ENCODE measurements at regions not wholly inside any gene's neighbourhood (a gene's known extent, or its start where the extent isn't known, plus 50 kb on each side); places are given as distances from the start of the nearest gene placed in this dataset.
"Not testable (repeated sequence)": the region's sequence is repeated elsewhere in the genome, so short reads cannot be mapped to it uniquely, and the experiment has no call there.

DNA sequence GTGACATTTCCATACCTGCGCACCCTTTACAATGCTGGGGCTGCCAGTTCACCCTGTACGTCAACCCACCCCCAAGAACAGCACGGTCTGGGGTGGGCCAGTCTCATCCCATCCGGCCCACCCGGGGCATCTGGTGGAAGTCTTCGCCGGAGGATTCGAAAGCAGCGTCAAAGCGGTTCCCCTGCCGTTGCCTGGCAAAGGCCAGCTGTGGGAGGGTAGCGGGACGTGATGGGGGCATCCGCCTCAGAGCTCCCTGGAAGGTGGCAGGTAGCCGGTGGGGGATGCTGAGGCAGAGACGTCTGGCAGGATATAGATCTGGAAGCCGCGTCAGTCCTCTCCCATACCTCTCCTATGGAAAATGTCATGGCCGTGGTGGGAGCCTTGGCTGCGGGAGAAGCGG is 749.1 kb upstream of the DEFB115 start:
- DNase-seq (ENCODE audit: low read depth), result not testable (repeated sequence)

DNA sequence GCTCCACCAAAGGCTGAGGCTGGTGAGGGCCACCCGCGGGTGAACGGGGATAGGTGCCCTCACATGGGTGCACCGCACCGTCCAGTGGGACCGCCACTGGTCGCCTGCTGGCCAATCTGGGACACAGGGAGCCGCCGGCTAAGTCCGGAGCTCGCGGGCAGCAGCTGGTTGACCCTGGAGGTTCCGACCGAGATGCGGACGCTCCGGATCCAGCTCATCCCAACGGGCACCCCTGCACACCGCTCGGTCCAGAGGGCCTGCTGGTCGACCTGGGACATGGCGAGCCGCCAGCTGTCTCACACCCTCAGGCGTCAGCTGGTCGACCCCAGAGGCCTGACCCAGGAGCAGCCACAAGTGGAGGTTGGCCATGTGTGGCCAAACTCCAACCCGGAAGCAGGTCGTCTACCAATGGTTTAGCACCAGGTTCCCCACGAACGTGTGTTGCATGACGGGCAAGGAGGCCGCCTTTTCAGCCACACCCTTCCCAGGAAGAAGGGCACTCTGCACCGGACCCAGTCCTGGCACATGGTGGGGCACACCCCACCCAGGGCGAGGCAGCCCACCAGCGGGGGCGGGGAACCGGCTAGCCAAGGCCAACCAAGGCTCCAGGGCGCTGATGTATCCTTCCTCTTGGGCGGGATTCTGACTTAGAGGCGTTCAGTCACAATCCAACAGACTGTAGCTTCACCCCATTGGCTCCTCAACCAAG is 746.0 kb upstream of the DEFB115 start:
- no peak for DNase-seq (ENCODE audit: low read depth)

DNA sequence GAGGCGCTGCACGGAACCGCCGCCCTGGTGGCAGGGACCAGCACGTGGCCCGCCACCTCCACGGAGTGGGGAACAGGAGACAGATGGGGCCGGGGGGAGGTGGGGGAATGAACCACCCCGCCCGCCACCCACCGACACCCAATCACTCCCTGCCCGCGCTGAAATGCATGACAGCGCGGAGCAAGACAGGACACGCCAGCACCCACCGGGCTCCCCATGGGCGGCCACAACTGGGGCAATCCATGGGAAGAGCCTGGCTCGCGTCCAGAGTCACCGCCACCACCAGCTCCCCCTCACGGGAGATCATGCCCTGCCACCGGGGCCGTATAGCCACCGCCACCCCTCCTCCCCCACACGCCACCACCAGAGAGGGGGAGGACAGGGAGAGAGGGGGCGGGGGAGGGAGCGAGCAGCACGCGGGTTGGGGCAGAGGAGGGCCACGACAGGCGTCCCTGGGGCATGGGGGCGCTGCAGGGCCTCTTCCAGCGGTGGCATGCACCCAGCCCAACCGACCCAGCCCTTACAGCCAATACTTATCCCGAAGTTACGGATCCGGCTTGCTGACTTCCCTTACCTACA is 744.3 kb upstream of the DEFB115 start:
- no peak for DNase-seq (ENCODE audit: low read depth)

DNA sequence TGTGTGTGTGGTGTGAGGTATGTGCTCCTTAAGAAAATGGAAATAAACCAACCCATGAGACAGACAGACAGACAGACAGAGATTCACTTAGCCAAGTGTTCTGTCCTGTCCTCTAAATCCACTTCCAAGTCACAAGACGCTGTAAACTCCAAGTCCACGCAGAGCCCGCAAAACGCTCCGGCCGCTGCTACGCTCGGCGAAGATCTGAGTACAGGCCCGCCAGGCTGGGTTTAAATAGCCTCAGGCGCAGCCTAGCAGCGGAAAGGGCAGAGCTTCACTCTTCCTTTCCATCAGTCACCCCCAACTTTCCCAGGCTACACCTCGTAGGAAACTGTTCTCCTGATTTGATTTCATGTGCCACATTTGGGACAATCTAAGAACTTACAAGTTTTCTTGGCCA is 741.5 kb upstream of the DEFB115 start:
- not testable (repeated sequence) for DNase-seq (ENCODE audit: low read depth)

DNA sequence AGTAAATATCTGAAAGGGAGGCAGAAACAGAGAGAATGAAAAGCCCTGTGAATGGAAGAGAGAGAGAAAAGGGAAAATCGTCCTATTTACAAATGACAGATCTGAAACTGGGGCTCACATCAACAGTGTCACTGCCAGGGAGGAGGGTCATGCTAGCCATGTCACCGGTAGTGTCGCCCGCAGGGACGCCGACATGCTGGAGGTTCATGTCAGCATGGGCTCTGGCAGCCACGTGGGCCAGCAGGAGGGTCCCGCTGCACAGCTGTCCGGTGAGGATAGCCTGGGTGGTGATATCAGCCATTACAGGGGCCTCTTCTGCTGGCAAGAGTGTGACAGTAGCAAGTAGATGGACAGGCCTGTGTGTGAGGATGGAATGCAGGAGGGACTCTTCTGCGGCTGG is 738.6 kb upstream of the DEFB115 start:
- not testable (repeated sequence) for DNase-seq (ENCODE audit: low read depth)

DNA sequence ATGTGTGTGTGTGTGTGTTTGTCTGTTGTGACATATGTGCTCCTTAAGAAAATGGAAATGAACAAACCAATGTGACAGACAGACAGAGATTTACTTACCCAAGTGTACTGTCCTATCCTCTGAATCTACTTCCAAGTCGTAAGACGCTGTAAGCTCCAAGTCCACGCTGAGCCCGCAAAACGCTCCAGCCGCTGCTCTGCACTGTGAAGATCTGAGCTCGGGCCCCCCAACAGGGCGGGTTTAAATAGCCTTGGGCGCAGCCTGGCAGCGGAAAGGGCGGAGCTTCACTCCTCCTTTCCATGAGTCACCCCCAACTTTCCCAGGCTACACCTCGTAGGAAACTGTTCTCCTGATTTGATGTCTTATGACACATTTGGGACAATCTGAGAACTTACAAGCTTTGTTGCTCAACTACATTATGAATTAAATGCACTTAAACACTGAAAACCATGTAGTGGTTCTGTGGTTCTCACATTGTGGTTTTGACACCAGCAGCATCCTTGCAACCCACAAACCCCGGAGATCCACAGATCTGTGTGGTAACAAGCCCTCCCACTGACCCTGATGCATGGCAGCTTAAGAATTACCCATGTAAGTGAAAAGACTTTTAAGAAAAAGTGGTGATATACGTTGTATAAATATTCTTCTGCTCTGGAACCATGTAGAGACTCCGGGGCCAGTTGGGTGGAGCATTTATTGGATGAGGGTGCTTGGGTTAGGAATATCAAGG is 735.6 kb upstream of the DEFB115 start:
- DNase-seq (ENCODE audit: low read depth), result not testable (repeated sequence)

DNA sequence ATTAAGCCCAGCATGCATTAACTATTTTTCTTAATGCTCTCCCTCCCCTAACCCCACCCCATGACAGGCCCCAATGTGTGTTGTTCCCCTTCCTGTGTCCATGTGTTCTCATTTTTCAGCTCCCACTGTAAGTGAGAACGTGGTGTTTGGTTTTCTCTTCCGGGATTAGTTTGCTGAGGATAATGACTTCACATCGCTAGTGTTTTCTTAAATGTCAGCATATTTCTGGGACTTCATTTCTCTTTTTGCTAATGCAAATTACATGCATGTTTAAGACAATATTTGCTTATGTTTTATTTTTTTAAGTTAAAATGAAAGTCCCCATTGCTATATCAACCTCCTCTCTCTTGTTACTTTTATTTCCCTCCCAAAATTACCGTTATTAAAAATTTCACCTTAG is 733.3 kb upstream of the DEFB115 start:
- DNase-seq (ENCODE audit: low read depth), result not testable (repeated sequence)

DNA sequence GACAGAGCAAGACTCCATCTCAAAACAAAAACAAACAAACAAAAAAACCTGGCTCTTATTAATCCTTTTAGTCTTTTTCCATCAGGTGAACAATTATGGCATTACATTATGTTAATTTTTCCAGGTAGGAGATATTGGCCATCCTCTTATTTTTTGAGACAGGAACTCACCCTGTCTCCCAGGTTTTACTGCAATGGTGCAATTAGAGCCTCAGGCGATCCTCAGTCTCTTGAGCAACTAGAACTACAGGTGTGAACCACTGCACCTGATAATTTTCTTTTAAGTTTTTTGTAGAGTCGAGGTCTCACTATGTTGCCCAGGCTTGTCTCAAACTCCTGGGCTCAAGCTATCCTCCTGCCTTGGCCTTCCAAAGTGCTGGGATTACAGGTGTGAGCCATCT is 732.7 kb upstream of the DEFB115 start:
- not testable (repeated sequence) for DNase-seq (ENCODE audit: low read depth)

DNA sequence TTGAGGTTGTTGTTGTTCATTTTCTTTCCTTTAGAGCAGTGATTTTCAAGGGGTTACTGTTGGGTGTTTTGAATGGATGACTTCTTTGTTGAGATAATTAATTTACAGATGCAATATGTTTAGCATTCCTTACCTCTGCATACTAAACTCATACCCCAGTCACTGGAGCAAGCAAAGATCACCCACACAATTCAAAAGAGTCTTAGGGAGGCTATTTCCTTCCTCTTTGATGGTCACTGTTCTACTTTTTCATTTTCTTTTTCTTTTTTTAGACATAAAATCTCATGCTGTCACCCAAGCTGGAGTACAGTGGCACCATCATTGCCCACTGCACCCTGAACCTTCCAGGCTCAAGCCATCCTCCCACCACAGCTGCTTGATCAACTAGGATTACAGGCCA is 723.8 kb upstream of the DEFB115 start:
- DNase-seq (ENCODE audit: low read depth), result not testable (repeated sequence)

DNA sequence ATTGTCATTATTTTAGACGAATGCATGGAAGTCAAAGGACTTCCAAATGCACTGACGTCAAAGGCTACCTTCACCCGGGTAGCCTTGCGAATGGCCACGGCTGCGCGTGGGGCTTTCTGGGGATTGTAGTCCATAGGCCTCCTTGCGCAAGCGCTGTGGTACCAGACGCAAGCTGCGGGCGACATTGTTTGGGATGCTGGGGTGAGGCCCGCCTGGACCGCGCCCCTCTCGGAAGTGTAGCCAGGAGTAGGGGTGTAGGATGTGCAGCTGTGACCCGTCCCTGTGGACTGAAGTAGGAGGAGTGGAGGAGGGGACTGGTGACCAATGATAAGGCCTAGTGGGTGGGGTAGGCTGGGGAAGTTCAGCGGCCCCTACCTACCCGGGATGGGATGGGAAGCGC is 720.0 kb upstream of the DEFB115 start:
- peak; percentile 68 for DNase-seq (ENCODE audit: low read depth)

DNA sequence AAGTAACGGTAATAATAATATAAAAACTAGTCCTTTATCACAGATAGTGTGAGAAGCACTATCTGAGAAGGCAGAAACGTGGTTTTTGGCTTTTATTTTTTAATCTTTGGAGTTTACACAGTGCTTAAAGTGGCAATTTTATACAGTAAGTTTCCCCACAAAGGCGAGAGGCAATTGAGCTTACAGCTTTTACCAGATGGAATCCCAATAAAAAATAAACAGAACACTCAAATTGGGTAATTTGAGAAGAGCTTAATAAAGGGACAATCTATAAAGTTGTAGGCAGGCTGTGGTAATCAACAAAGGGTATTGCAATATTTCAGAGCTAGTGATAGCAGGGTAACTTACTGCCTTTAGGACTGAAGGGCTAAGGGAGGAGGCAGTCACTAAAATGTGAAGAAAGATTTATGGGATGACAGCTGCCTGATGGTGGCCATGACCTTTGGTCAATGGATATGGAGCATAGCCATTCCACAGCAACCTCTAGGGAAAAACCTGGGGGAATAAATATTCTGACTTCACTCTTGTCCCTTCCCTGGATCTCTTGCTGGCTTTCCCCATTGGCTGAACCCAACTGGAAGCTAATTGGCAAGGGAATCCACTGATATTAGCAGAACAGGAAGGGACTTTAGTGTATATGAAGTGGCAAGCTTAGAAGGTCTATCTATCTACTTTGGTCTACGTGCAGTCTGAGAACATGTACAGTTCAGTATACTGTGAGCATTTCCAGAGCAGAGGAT is 717.0 kb upstream of the DEFB115 start:
- not testable (repeated sequence) for DNase-seq (ENCODE audit: low read depth)

DNA sequence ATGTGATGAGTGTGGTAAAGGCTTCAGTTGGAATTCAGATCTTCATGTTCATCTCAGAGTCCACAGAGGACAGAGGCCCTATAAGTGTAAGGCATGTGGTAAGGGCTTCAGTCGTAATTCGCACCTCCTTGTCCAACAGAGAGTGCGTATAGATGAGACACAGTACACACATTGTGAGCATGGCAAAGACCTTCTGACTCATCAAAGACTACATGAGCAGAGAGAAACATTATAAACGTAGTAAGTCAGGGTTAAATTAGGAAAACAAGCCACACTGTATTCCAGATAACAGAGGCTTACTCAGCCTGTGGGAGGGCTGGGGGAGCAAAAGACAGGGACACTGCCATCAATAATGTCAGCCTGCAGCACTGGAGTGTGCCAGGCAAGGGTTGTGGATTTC is 706.2 kb upstream of the DEFB115 start:
- DNase-seq (ENCODE audit: low read depth), result peak; percentile 28

DNA sequence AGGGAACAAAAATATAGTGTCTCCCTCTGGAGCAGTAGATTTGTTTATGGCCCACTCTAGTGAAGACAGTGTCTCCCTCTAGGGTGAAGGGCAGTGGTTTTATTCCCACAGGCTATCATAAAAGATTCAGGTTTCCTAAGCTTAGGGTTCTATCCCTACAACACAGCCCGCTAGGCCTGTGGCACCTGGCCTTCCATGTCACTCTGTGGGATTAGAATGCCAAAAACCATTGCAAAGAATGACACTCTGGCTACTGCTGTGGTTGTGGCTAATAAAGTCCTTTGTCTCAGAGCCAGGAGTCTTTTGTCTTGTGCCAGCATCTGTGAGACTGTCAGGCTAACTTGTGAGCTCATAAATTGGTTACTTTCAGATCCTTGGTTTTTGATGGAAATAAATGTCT is 700.7 kb upstream of the DEFB115 start:
- not testable (repeated sequence) for DNase-seq (ENCODE audit: low read depth)

DNA sequence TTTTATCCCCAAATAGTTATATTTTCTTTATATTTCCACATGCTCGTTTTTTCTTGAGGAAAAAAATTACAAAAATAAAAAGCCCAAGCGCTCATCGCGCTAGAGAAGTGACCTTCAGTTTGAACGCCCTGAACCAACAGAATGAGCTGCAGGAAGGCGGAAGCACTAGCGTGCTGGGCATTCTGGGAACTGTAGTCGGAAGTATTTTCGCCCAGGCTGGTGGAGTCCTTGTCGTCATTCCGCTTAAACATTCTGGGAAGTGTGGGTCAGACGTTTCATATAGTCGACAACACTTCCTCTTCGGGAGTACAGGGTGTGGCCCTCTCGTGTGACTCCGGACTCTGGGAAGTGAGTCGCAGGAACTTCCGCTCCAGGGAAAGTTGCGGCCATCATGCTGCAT is 692.4 kb upstream of the DEFB115 start:
- DNase-seq (ENCODE audit: low read depth), result peak; percentile 64

DNA sequence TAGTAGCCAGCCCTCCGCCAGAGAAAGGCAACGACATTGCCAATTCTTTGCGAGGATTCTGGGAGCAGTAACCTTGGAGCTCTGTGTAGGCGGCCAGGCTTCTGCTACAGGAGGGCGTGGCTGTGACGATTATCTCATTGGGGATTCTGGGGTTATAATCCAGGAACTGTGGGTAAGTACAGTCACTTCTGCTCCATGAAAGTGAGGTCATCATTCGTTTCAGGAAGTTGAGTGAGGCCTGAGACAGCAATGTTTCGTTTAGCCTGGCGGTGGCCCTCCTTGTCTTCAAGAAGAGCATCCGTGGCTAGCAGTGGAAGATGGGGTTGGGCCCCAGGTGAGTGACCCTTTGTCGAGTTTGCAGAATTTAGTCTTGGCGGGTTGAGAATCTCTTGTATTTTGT is 687.6 kb upstream of the DEFB115 start:
- not testable (repeated sequence) for DNase-seq (ENCODE audit: low read depth)

DNA sequence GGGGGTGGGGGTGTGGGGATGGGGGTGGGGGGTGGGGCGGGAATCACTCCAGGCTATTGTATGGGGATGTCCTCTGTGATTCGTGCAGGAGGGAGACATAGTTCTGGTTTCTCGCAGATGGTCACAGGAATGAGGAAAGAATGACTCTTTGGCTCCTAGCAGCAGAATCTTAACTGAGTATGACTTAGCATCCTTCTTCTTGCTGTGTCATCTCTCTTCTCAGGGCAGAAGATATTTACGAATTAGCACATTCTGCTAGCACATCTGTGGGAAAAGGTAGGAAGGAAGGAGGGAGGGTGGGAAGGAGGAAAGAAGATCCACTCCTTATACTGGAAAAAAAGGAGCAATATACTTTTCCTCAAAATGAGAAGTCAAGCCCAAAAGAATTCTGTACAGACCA is 686.8 kb upstream of the DEFB115 start:
- not testable (repeated sequence) for DNase-seq (ENCODE audit: low read depth)

DNA sequence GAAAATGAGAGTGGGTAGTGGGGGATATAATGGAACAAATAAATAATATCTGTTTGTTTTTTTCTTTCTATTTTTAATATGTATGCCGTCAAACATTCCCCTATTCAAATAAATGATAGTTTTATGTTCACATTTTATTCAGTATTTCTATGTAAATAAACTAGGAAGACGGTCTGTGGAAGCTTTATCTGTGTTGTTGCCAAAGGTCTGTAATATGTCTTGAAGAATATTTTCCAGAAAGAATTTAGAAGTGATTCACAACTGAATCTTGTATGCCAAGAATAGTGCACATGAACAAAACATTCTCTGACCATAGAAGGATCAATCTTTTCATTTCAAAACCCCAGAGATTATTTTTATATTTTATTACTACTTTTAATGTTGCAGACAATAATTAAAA is 683.1 kb upstream of the DEFB115 start:
- DNase-seq (ENCODE audit: low read depth), result not testable (repeated sequence)

DNA sequence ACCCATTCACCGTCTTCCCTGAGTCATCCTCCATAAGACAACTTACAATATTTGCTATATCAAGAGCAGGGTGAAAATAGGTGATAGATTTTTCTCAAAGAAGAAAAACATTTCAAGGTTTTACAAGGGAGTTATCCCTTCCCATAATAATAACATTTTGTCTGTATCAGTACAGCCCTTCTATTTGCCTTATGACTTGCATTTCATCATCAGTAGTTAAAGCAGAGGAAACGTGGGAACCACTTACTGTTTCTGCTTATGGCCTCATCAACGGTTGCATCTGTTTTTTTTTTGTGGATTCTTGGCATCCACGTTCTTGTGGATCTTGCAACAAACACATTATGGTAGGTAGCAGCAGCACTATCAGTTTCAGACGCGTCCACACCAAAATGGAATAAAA is 678.4 kb upstream of the DEFB115 start:
- peak; percentile 31 for DNase-seq (ENCODE audit: low read depth)

DNA sequence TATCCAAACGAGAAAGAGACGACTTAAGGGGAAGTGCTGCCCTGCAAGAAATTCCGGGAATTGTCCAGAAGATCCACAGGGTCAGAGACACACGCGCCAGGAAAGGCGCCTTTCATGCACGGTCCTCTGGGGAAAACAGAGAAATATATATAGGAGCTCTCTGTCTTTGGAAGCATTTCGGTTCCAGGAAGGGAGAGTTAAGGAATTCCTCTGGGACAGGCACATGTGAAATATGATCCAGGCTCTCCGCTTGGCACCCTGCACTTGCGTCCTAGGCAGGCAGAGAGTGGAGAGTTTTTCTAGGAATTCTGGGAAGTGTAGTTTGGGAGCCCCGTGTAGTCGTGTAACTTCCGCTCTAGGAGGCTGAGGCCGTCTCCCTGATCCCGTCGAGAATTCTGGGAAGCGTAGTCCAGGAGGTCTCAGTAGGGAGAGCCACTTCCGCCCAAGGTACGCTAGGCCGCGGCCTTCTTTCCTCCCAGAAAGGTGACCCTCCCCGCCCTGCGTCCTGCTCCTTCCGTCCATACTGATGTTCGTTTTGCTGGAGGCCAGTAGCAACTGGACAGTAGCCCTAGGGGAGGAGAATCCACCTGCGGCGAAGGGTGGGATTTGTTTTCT is 677.5 kb upstream of the DEFB115 start:
- DNase-seq (ENCODE audit: low read depth), result peak; percentile 96

DNA sequence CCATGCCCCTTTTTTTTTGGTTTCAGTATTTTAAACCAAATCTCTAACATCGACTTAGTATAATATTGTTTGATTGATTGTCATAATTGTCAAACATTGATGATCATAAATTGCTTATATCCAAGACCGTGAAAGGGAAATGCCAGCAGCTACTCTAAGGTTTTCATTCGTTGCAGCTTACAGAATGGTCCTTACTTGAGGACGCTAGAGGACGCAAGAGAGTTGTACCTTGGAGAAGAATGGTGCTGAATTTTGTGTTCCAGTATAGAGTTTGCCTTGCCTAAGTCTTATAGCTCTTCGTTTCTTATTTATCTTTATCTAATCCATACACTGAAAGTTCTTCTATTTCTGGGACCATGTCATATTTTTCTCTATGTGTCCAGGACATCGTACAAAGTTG is 675.6 kb upstream of the DEFB115 start:
- DNase-seq (ENCODE audit: low read depth), result peak; percentile 18

DNA sequence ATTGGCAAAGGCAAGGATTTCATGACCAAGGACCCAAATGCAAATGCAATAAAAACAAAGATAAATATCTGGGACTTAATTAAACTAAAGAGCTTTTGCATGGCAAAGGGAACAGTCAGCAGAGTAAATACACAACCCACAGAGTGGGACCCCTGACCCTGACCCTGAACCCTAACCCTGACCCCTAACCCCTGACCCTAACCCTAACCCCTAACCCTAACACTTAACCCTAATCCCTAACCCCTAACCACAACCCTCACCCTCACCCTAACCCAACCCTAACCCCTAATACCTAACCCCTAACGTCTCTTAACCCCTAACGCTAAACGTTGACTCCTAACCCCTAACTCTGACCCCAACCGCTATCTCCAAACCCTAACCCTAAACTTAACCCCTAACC is 673.1 kb upstream of the DEFB115 start:
- DNase-seq (ENCODE audit: low read depth), result not testable (repeated sequence)

DNA sequence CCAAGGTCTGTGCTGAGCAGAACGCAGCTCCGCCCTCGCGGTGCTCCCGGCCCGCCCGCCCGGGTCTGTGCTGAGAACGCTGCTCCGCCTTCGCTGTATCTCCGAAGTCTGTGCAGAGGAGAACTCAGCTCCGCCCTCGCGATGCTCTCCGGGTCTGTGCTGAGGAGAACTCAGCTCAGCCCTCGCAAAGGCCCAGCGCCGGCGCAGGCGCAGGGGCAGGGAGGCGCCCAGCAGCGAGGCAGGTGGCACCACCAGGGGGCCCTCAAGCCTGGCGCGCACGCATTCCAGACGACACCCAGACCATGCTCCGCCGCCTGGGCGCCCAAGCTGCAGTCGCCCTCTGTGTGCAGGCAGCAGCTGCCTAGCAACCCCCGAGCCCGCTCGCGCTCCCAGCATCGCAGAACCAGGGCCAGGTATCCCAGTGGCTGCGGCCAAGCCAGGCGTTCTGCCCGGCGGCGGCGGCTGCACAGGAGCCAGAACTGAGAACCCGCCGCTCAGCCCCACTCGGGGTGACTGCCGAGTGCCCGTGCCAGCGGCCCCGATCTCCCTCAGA is 672.1 kb upstream of the DEFB115 start:
- DNase-seq (ENCODE audit: low read depth), result peak; percentile 89

Measured in RPMI7951 (cell line).